OCI-LY7 (cell line): ENCODE measurements at regions not wholly inside any gene's neighbourhood (a gene's known extent, or its start where the extent isn't known, plus 50 kb on each side); places are given as distances from the start of the nearest gene placed in this dataset.

Source experiments
- BruUV-seq: library from RNA; stranded (reverse); fragments of 400-500 nt; replicated peaks from 2 replicates; lab custom pipeline; 2021; lab: Mats Ljungman, UMichigan
- CTCF ChIA-PET: fragments of 300-600 bp; sonication (Branson Sonifier 250); formaldehyde crosslinking; loops from one replicate; lab custom pipeline; 2022; ENCODE audit warnings: antibody characterized with exemption; ENCODE audit not compliant: unreplicated experiment; lab: Charles Lee
- POLR2A ChIA-PET: fragments of 300-600 bp; sonication (Branson Sonifier 250); formaldehyde crosslinking; loops from one replicate; lab custom pipeline; 2022; ENCODE audit warnings: antibody characterized with exemption; lab: Charles Lee
- DNase-seq: peaks from one replicate; pipeline ENCODE4 v3.0.0-alpha.2; 2015; ENCODE audit warnings: low spot score
- H2AFZ ChIP-seq: fragments of 200-600 bp; sonication (generic), shearing (Covaris generic); 2 replicates; pipeline ENCODE4 v1.6.1; 2014; ENCODE audit warnings: mild to moderate bottlenecking, antibody characterized with exemption, low read length, moderate library complexity
- H3K27ac ChIP-seq: fragments of 200-600 bp; sonication (generic); 2 replicates; pipeline ENCODE4 v1.5.1; 2014; ENCODE audit warnings: mixed run types, low read depth, mild to moderate bottlenecking, moderate library complexity, low read length, inconsistent platforms; ENCODE audit not compliant: poor library complexity, severe bottlenecking
- H3K36me3 ChIP-seq: fragments of 200-600 bp; sonication (generic); 2 replicates; pipeline ENCODE4 v1.6.1; 2014; ENCODE audit warnings: mild to moderate bottlenecking, antibody characterized with exemption, low read length, moderate library complexity, mixed read lengths; ENCODE audit not compliant: insufficient read depth
- H3K4me1 ChIP-seq: fragments of 200-600 bp; sonication (generic); 2 replicates; pipeline ENCODE4 v1.5.1; 2014; ENCODE audit warnings: mild to moderate bottlenecking, low read length; ENCODE audit not compliant: insufficient read depth, poor library complexity, severe bottlenecking
- H3K4me2 ChIP-seq: fragments of 200-600 bp; sonication (generic); 2 replicates; pipeline ENCODE4 v1.6.1; 2014; ENCODE audit warnings: mild to moderate bottlenecking, low read length
- H3K4me3 ChIP-seq: fragments of 200-600 bp; sonication (generic); 2 replicates; pipeline ENCODE4 v1.5.1; 2014; ENCODE audit warnings: mild to moderate bottlenecking, low read depth, low read length; ENCODE audit not compliant: poor library complexity, severe bottlenecking
- H3K79me2 ChIP-seq: fragments of 200-600 bp; sonication (generic); 2 replicates; pipeline ENCODE4 v1.6.1; 2016; ENCODE audit warnings: low read depth, mild to moderate bottlenecking, low read length, moderate library complexity, mixed read lengths; ENCODE audit not compliant: insufficient read depth
- H3K9me2 ChIP-seq: fragments of 200-600 bp; sonication (generic); 2 replicates; pipeline ENCODE4 v1.6.1; 2016; ENCODE audit warnings: mild to moderate bottlenecking, low read length, mixed read lengths; ENCODE audit not compliant: insufficient read depth
- H3K9me3 ChIP-seq: fragments of 200-600 bp; sonication (generic); 2 replicates; pipeline ENCODE4 v1.6.1; 2014; ENCODE audit warnings: mild to moderate bottlenecking, mixed run types, low read length, mixed read lengths
- H4K20me1 ChIP-seq: fragments of 200-600 bp; sonication (generic); 2 replicates; pipeline ENCODE4 v1.6.1; 2014; ENCODE audit warnings: mild to moderate bottlenecking, antibody characterized with exemption, low read length, moderate library complexity, mixed read lengths; ENCODE audit not compliant: insufficient read depth
- CTCF ChIP-seq: fragments of 200-600 bp; sonication (generic); conservative IDR thresholded peaks from 2 replicates; pipeline ENCODE4 v1.5.1; 2014; ENCODE audit warnings: mild to moderate bottlenecking, antibody characterized with exemption, low read length, moderate library complexity, mixed read lengths
- EZH2phosphoT487 ChIP-seq: fragments of 200-600 bp; sonication (generic); IDR thresholded peaks from 2 replicates; pipeline ENCODE4 v1.6.1; 2018; ENCODE audit warnings: low read depth, borderline replicate concordance, mild to moderate bottlenecking, mixed run types, antibody characterized with exemption, low read length, moderate library complexity, mixed read lengths
- intact Hi-C: fragments of 100-400 bp; cut with micrococcal nuclease; formaldehyde crosslinking; loops from one replicate; pipeline ENCODE4 v1.10.0; 2022; ENCODE audit not compliant: unreplicated experiment

GRCh38 chr4:23202712-23203247 lies 510.0 kb downstream of the GBA3 start:
- no peaks in the 10 kb centered on the region for H3K9me2 ChIP-seq
- no peak overlapping the region for H3K4me2 ChIP-seq
- no peaks in the 10 kb centered on the region for H4K20me1 ChIP-seq
- H3K27ac ChIP-seq = no peak overlapping the region
- no peaks in the 10 kb centered on the region for H3K4me1 ChIP-seq
- POLR2A ChIA-PET = interaction anchor here (0.6 to 0.7 kb wide), 5 partner anchors 37 to 726 kb away, joined by 3 to 7 read pairs (median 3); no protein-coding TSS in a partner anchor
- no peaks in the 10 kb centered on the region for H3K79me2 ChIP-seq
- no peak for DNase-seq
- no peak overlapping the region for H2AFZ ChIP-seq
- peaks cover 8% of the 10 kb centered on the region for H3K9me3 ChIP-seq
- intact Hi-C loops = no loop called here
- CTCF ChIA-PET = no interaction called here
- no peaks in the 10 kb centered on the region for H3K36me3 ChIP-seq
- no TSS peak for BruUV-seq
- H3K4me3 ChIP-seq = no peak overlapping the region
- TF ChIP-seq CTCF = no peak

- Histone ChIP-seq H3K4me1 (no peaks in the 10 kb centered on the region), H3K9me3 (no peaks in the 10 kb centered on the region), H3K4me3 (no peak overlapping the region), H3K79me2 (no peaks in the 10 kb centered on the region), H4K20me1 (no peaks in the 10 kb centered on the region), H3K9me2 (no peaks in the 10 kb centered on the region), H3K4me2 (no peak overlapping the region), H3K27ac (no peak overlapping the region), H2AFZ (no peak overlapping the region), H3K36me3 (no peaks in the 10 kb centered on the region)
- POLR2A ChIA-PET = no interaction called here
- CTCF ChIA-PET = no interaction called here
- TF ChIP-seq CTCF = no peak
- TF ChIP-seq EZH2phosphoT487 = no peak
- intact Hi-C loops = no loop called here
- BruUV-seq = no TSS peak
- DNase-seq = no peak
Observed at GRCh38 chr4:23194751-23195150, 502.0 kb downstream of the GBA3 start.

GRCh38 chr4:23174179-23174578 lies 481.4 kb downstream of the GBA3 start:
- Histone ChIP-seq H3K9me2 (no peaks in the 10 kb centered on the region), H3K4me2 (no peak overlapping the region), H3K36me3 (no peaks in the 10 kb centered on the region), H3K9me3 (no peaks in the 10 kb centered on the region), H4K20me1 (no peaks in the 10 kb centered on the region), H2AFZ (no peak overlapping the region), H3K4me1 (no peaks in the 10 kb centered on the region), H3K27ac (no peak overlapping the region), H3K4me3 (no peak overlapping the region), H3K79me2 (no peaks in the 10 kb centered on the region)
- ChIA-PET POLR2A (interaction anchor here (0.7 to 0.8 kb wide), 3 partner anchors 20 to 358 kb away, joined by 3 to 6 read pairs (median 5); no protein-coding TSS in a partner anchor), CTCF (no interaction called here)
- no peak for TF ChIP-seq CTCF
- no peak for TF ChIP-seq EZH2phosphoT487
- BruUV-seq = no TSS peak
- intact Hi-C loops = no loop called here
- no peak for DNase-seq
